ENCODE measurements at regions not wholly inside any gene's neighbourhood (a gene's known extent, or its start where the extent isn't known, plus 50 kb on each side); places are given as distances from the start of the nearest gene placed in this dataset.

GRCh38 chr3:170811515-170811914, 58.5 kb downstream of the RPL22L1 start (continued):
- TF ChIP-seq NR2C2 (CRISPR knock-in tag; IDR thresholded peaks at IDR 0.05) (no peak), NR2C2 (tag; IDR thresholded peaks at IDR 0.05) (no peak)

GRCh38 chr3:170809975-170810357, 60.0 kb downstream of the RPL22L1 start:
- ATAC-seq (no peak), FAIRE-seq (no peak), DNase-seq (ENCODE audit: extremely low read depth in 1 of 4, low spot score in 3 of 4) (no peak)
- WGBS (ENCODE audit: insufficient coverage, low coverage, missing lambda C conversion rate): 0% methylated on average over 1 of the region's 1 CpG
- Histone ChIP-seq H3K36me3 (ENCODE audit: control insufficient read depth, insufficient read depth, low read length) (no peaks in the 10 kb centered on the region), H3K79me2 (ENCODE audit: control insufficient read depth, insufficient read depth, low read length) (no peaks in the 10 kb centered on the region), H3K9me1 (ENCODE audit: control insufficient read depth, insufficient read depth, low read length) (no peaks in the 10 kb centered on the region), H3K4me3 (no peak overlapping the region), H3K9ac (ENCODE audit: insufficient read depth in 1 of 2, low read depth in 2 of 2, low read length in 2 of 2) (no peak overlapping the region), H2AFZ (ENCODE audit: low read depth, low read length) (peak overlapping the region; percentile 67), H3K27ac (ENCODE audit: extremely low read depth, low read depth, low read length) (no peak overlapping the region), H3K4me1 (replicated peaks in 1 of 2; ENCODE audit: control insufficient read depth in 2 of 2, insufficient read depth in 2 of 2, low read length in 2 of 2) (peaks cover 16 to 45% of the 10 kb centered on the region in 2 experiments), H3K27me3 (ENCODE audit: control insufficient read depth in 2 of 2, insufficient read depth in 2 of 2, low read length in 2 of 2) (no peaks in the 10 kb centered on the region), H3K4me2 (ENCODE audit: insufficient read depth, low read length) (no peak overlapping the region), H3K9me3 (replicated peaks; ENCODE audit: control insufficient read depth, insufficient read depth, low read depth, low read length) (no peaks in the 10 kb centered on the region), H4K20me1 (replicated peaks; ENCODE audit: control insufficient read depth, insufficient read depth, low read length) (no peaks in the 10 kb centered on the region)
- TF ChIP-seq CHD2 (IDR thresholded peaks at IDR 0.05; ENCODE audit: low read depth, low read length) (no peak), ELF2 (CRISPR knock-in tag; IDR thresholded peaks at IDR 0.05) (0 out of 2 replicates have a peak, but pooled peaks have one; percentile 12), NCOA6 (IDR thresholded peaks at IDR 0.05) (no peak), FOSL1 (tag; conservative IDR thresholded peaks at IDR 0.05) (peak; percentile 63), CSDE1 (IDR thresholded peaks at IDR 0.05) (no peak), ATF1 (CRISPR knock-in tag; IDR thresholded peaks at IDR 0.05) (no peak), ATF1 (tag; IDR thresholded peaks at IDR 0.05) (no peak), BRD9 (IDR thresholded peaks at IDR 0.05; ENCODE audit: low read depth, partially characterized antibody) (no peak)
- CTCF ChIA-PET (ENCODE audit: low intra/inter-chr PET ratio): interaction anchor here (1.7 kb wide), 1 partner anchor 396 kb away, joined by 8 read pairs; no protein-coding TSS in a partner anchor
- POLR2A ChIA-PET: interaction anchor here (1.0 to 1.4 kb wide), 2 partner anchors 31 to 174 kb away, joined by 3 to 4 read pairs; no protein-coding TSS in a partner anchor
- BruUV-seq (replicated peaks): no TSS peak
- in situ Hi-C loops (cut with MboI) (loop anchor here (5.0 kb wide), 5 partner anchors 42 to 498 kb away; no protein-coding TSS in a partner anchor), intact Hi-C loops (cut with micrococcal nuclease) (loop anchor here (1.0 to 10.0 kb wide), 11 partner anchors 32 to 625 kb away; partner anchors contain the start of gene PHC3)

Data from K562 (cell line).